Glutamatergic neuron (in vitro differentiated cells): ENCODE measurements at regions not wholly inside any gene's neighbourhood (a gene's known extent, or its start where the extent isn't known, plus 50 kb on each side); places are given as distances from the start of the nearest gene placed in this dataset.

Source experiments
- DNase-seq: peaks from one replicate; pipeline ENCODE4 v3.0.0; 2022
- H3K27ac Mint-ChIP-seq: one replicate; pipeline ENCODE4 v1.8.0; 2020; ENCODE audit warnings: mild to moderate bottlenecking, mixed read lengths, inconsistent platforms; ENCODE audit not compliant: unreplicated experiment
- H3K27me3 Mint-ChIP-seq: one replicate; pipeline ENCODE4 v1.8.0; 2020; ENCODE audit warnings: mild to moderate bottlenecking, moderate library complexity, mixed read lengths, inconsistent platforms; ENCODE audit not compliant: unreplicated experiment
- H3K36me3 Mint-ChIP-seq: one replicate; pipeline ENCODE4 v1.8.0; 2020; ENCODE audit warnings: mild to moderate bottlenecking, mixed read lengths, inconsistent platforms; ENCODE audit not compliant: unreplicated experiment
- H3K4me1 Mint-ChIP-seq: one replicate; pipeline ENCODE4 v1.8.0; 2020; ENCODE audit warnings: mild to moderate bottlenecking, low read depth, mixed read lengths, inconsistent platforms; ENCODE audit not compliant: unreplicated experiment
- H3K4me3 Mint-ChIP-seq: one replicate; pipeline ENCODE4 v1.8.0; 2020; ENCODE audit warnings: mild to moderate bottlenecking, mixed read lengths, inconsistent platforms; ENCODE audit not compliant: unreplicated experiment
- H3K9me3 Mint-ChIP-seq: one replicate; pipeline ENCODE4 v1.8.0; 2020; ENCODE audit warnings: mild to moderate bottlenecking, moderate library complexity, mixed read lengths, inconsistent platforms; ENCODE audit not compliant: unreplicated experiment
- CTCF ChIP-seq: fragments of 200-600 bp; sonication (generic); IDR thresholded peaks from one replicate; pipeline ENCODE4 v1.5.0; 2021; ENCODE audit not compliant: partially characterized antibody, unreplicated experiment

- H3K36me3 Mint-ChIP-seq: no peaks in the 10 kb centered on the region
- TF ChIP-seq CTCF: no peak
- peaks cover 4% of the 10 kb centered on the region for H3K4me1 Mint-ChIP-seq
- no peaks in the 10 kb centered on the region for H3K9me3 Mint-ChIP-seq
- no peak for DNase-seq
- H3K4me3 Mint-ChIP-seq: no peak overlapping the region
- H3K27me3 Mint-ChIP-seq: no peaks in the 10 kb centered on the region
- H3K27ac Mint-ChIP-seq: no peak overlapping the region
Measured at GRCh38 chr1:238628110-238628509, 737.4 kb upstream of the ZP4 start.

GRCh38 chr1:238624776-238625175 lies 734.1 kb upstream of the ZP4 start:
- Mint-ChIP-seq H3K9me3 (no peaks in the 10 kb centered on the region), H3K27ac (no peak overlapping the region), H3K4me1 (peaks cover 4% of the 10 kb centered on the region), H3K4me3 (no peak overlapping the region), H3K27me3 (no peaks in the 10 kb centered on the region), H3K36me3 (no peaks in the 10 kb centered on the region)
- DNase-seq: no peak
- no peak for TF ChIP-seq CTCF

- no peak for DNase-seq
- peaks cover 4% of the 10 kb centered on the region for H3K4me1 Mint-ChIP-seq
- no peak for TF ChIP-seq CTCF
- no peaks in the 10 kb centered on the region for H3K36me3 Mint-ChIP-seq
- no peak overlapping the region for H3K4me3 Mint-ChIP-seq
- H3K27ac Mint-ChIP-seq: no peak overlapping the region
- H3K27me3 Mint-ChIP-seq: no peaks in the 10 kb centered on the region
- no peaks in the 10 kb centered on the region for H3K9me3 Mint-ChIP-seq
Measured at GRCh38 chr1:238621405-238621804, 730.7 kb upstream of the ZP4 start.

GRCh38 chr1:238619652-238620051 lies 728.9 kb upstream of the ZP4 start:
- no peak for TF ChIP-seq CTCF
- H3K27ac Mint-ChIP-seq: no peak overlapping the region
- H3K36me3 Mint-ChIP-seq: no peaks in the 10 kb centered on the region
- no peak overlapping the region for H3K4me3 Mint-ChIP-seq
- DNase-seq: no peak
- no peaks in the 10 kb centered on the region for H3K27me3 Mint-ChIP-seq
- no peaks in the 10 kb centered on the region for H3K4me1 Mint-ChIP-seq
- H3K9me3 Mint-ChIP-seq: no peaks in the 10 kb centered on the region

GRCh38 chr1:238611406-238611805 lies 720.7 kb upstream of the ZP4 start:
- no peaks in the 10 kb centered on the region for H3K4me1 Mint-ChIP-seq
- DNase-seq: no peak
- no peak overlapping the region for H3K4me3 Mint-ChIP-seq
- no peaks in the 10 kb centered on the region for H3K36me3 Mint-ChIP-seq
- TF ChIP-seq CTCF: no peak
- H3K27ac Mint-ChIP-seq: no peak overlapping the region
- no peaks in the 10 kb centered on the region for H3K27me3 Mint-ChIP-seq
- H3K9me3 Mint-ChIP-seq: no peaks in the 10 kb centered on the region
